ENCODE measurements at regions not wholly inside any gene's neighbourhood (a gene's known extent, or its start where the extent isn't known, plus 50 kb on each side); places are given as distances from the start of the nearest gene placed in this dataset.

DNA sequence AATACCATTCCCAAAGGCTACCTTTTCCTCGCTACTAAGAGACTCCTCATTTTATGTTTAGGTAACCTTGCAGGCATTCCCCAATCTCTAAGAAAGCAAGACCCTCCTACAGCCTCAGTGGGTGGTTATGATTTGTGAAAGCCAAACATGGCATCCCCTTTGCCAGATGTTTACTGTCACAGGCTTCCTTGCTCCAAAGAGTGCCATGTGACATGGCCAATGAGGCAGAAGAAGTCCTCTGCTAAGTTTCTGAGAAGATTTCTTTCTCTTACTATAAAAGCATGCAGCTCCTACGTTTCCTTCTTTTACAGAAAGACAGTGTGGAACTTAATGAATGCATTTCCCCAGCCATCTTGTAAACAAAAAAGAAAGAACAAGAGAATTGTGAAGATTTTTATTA is 688.2 kb downstream of the TBC1D32 start (continued):
- TF ChIP-seq, protein P1, sequence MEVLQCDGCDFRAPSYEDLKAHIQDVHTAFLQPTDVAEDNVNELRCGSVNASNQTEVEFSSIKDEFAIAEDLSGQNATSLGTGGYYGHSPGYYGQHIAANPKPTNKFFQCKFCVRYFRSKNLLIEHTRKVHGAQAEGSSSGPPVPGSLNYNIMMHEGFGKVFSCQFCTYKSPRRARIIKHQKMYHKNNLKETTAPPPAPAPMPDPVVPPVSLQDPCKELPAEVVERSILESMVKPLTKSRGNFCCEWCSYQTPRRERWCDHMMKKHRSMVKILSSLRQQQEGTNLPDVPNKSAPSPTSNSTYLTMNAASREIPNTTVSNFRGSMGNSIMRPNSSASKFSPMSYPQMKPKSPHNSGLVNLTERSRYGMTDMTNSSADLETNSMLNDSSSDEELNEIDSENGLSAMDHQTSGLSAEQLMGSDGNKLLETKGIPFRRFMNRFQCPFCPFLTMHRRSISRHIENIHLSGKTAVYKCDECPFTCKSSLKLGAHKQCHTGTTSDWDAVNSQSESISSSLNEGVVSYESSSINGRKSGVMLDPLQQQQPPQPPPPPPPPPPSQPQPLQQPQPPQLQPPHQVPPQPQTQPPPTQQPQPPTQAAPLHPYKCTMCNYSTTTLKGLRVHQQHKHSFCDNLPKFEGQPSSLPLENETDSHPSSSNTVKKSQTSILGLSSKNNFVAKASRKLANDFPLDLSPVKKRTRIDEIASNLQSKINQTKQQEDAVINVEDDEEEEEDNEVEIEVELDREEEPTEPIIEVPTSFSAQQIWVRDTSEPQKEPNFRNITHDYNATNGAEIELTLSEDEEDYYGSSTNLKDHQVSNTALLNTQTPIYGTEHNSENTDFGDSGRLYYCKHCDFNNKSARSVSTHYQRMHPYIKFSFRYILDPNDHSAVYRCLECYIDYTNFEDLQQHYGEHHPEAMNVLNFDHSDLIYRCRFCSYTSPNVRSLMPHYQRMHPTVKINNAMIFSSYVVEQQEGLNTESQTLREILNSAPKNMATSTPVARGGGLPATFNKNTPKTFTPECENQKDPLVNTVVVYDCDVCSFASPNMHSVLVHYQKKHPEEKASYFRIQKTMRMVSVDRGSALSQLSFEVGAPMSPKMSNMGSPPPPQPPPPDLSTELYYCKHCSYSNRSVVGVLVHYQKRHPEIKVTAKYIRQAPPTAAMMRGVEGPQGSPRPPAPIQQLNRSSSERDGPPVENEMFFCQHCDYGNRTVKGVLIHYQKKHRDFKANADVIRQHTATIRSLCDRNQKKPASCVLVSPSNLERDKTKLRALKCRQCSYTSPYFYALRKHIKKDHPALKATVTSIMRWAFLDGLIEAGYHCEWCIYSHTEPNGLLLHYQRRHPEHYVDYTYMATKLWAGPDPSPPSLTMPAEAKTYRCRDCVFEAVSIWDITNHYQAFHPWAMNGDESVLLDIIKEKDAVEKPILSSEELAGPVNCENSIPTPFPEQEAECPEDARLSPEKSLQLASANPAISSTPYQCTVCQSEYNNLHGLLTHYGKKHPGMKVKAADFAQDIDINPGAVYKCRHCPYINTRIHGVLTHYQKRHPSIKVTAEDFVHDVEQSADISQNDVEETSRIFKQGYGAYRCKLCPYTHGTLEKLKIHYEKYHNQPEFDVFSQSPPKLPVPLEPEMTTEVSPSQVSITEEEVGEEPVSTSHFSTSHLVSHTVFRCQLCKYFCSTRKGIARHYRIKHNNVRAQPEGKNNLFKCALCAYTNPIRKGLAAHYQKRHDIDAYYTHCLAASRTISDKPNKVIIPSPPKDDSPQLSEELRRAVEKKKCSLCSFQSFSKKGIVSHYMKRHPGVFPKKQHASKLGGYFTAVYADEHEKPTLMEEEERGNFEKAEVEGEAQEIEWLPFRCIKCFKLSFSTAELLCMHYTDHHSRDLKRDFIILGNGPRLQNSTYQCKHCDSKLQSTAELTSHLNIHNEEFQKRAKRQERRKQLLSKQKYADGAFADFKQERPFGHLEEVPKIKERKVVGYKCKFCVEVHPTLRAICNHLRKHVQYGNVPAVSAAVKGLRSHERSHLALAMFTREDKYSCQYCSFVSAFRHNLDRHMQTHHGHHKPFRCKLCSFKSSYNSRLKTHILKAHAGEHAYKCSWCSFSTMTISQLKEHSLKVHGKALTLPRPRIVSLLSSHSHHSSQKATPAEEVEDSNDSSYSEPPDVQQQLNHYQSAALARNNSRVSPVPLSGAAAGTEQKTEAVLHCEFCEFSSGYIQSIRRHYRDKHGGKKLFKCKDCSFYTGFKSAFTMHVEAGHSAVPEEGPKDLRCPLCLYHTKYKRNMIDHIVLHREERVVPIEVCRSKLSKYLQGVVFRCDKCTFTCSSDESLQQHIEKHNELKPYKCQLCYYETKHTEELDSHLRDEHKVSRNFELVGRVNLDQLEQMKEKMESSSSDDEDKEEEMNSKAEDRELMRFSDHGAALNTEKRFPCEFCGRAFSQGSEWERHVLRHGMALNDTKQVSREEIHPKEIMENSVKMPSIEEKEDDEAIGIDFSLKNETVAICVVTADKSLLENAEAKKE (CRISPR knock-in tag; IDR thresholded peaks at IDR 0.05): no peak
- TF ChIP-seq, protein P2, sequence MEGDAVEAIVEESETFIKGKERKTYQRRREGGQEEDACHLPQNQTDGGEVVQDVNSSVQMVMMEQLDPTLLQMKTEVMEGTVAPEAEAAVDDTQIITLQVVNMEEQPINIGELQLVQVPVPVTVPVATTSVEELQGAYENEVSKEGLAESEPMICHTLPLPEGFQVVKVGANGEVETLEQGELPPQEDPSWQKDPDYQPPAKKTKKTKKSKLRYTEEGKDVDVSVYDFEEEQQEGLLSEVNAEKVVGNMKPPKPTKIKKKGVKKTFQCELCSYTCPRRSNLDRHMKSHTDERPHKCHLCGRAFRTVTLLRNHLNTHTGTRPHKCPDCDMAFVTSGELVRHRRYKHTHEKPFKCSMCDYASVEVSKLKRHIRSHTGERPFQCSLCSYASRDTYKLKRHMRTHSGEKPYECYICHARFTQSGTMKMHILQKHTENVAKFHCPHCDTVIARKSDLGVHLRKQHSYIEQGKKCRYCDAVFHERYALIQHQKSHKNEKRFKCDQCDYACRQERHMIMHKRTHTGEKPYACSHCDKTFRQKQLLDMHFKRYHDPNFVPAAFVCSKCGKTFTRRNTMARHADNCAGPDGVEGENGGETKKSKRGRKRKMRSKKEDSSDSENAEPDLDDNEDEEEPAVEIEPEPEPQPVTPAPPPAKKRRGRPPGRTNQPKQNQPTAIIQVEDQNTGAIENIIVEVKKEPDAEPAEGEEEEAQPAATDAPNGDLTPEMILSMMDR (conservative IDR thresholded peaks at IDR 0.05; ENCODE audit: low read depth in 2 of 2): no peak
- TF ChIP-seq STAT1 (IDR thresholded peaks at IDR 0.05; ENCODE audit: unreplicated experiment) (no peak), CREB1 (CRISPR knock-in tag; IDR thresholded peaks at IDR 0.05; ENCODE audit: low read depth) (no peak)

DNA sequence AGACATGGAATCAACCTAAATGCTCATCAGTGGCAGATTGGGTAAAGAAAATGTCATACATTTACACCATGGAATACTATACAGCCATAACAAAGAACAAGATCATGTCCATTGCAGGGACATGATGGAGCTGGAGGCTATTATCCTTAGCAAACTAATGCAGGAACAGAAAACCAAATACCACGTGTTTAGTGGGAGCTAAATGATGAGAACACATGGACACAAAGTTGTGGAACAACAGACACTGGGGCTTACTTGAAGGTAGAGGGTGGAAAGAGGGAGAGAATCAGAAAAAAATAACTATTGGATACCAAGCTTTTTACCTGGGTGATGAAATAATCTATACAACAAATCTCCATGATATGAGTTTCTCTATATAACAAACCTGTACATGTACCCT is 701.3 kb downstream of the TBC1D32 start:
- Mint-ChIP-seq H3K27ac (no peak overlapping the region), H3K9me3 (no peaks in the 10 kb centered on the region), H3K4me3 (no peak overlapping the region), H3K27me3 (ENCODE audit: insufficient read depth, low read depth, poor library complexity) (no peaks in the 10 kb centered on the region), H3K36me3 (ENCODE audit: low read depth) (no peaks in the 10 kb centered on the region), H3K4me1 (no peaks in the 10 kb centered on the region)
- Histone ChIP-seq H3K27me3 (ENCODE audit: insufficient read depth) (no peaks in the 10 kb centered on the region), H3K36me3 (ENCODE audit: insufficient read depth) (no peaks in the 10 kb centered on the region), H3K27ac (ENCODE audit: low read depth) (no peak overlapping the region), H3K4me3 (no peak overlapping the region), H3K4me2 (no peak overlapping the region), H2AFZ (no peak overlapping the region), H3K9me2 (ENCODE audit: insufficient read depth) (no peaks in the 10 kb centered on the region), H3K4me1 (ENCODE audit: insufficient read depth) (no peaks in the 10 kb centered on the region), H3K79me2 (replicated peaks; ENCODE audit: insufficient read depth) (no peaks in the 10 kb centered on the region), H3F3A (replicated peaks; ENCODE audit: low read depth) (no peaks in the 10 kb centered on the region), H4K20me1 (replicated peaks; ENCODE audit: insufficient read depth) (no peaks in the 10 kb centered on the region)
- DNase-seq (ENCODE audit: low spot score): no peak
- ATAC-seq: no peak
- TF ChIP-seq ZNF331 (CRISPR knock-in tag; IDR thresholded peaks at IDR 0.05; ENCODE audit: low read depth) (no peak), EZH2phosphoT487 (IDR thresholded peaks at IDR 0.05; ENCODE audit: unreplicated experiment) (no peak), STAT1 (IDR thresholded peaks at IDR 0.05; ENCODE audit: unreplicated experiment) (no peak)
- TF ChIP-seq, protein P3, sequence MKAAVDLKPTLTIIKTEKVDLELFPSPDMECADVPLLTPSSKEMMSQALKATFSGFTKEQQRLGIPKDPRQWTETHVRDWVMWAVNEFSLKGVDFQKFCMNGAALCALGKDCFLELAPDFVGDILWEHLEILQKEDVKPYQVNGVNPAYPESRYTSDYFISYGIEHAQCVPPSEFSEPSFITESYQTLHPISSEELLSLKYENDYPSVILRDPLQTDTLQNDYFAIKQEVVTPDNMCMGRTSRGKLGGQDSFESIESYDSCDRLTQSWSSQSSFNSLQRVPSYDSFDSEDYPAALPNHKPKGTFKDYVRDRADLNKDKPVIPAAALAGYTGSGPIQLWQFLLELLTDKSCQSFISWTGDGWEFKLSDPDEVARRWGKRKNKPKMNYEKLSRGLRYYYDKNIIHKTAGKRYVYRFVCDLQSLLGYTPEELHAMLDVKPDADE (IDR thresholded peaks at IDR 0.05): no peak
- TF ChIP-seq, protein P2 (conservative IDR thresholded peaks at IDR 0.05; ENCODE audit: low read depth in 2 of 2): no peak
